GM23248 (cell line): ENCODE measurements at regions not wholly inside any gene's neighbourhood (a gene's known extent, or its start where the extent isn't known, plus 50 kb on each side); places are given as distances from the start of the nearest gene placed in this dataset.

ENCODE experiments used
- DNase-seq: peaks from one replicate; pipeline ENCODE4 v3.0.0-alpha.2; 2015
- H2AFZ ChIP-seq: fragments of 200-600 bp; sonication (generic); 2 replicates; pipeline ENCODE4 v1.6.1; 2016; ENCODE audit warnings: antibody characterized with exemption
- H3F3A ChIP-seq: fragments of 200-600 bp; sonication (generic); 2 replicates; pipeline ENCODE4 v1.6.1; 2016; ENCODE audit warnings: mild to moderate bottlenecking, antibody characterized with exemption, mixed run types; ENCODE audit not compliant: insufficient read depth
- H3K27ac ChIP-seq: fragments of 200-600 bp; sonication (generic); 2 replicates; pipeline ENCODE4 v1.5.1; 2016; ENCODE audit warnings: mild to moderate bottlenecking
- H3K27me3 ChIP-seq: fragments of 200-600 bp; sonication (generic); replicated peaks from 2 replicates; pipeline ENCODE4 v1.6.1; 2016; ENCODE audit warnings: mild to moderate bottlenecking; ENCODE audit not compliant: insufficient read depth
- H3K36me3 ChIP-seq: fragments of 200-600 bp; sonication (generic); 2 replicates; pipeline ENCODE4 v1.6.1; 2016; ENCODE audit warnings: low read depth, mild to moderate bottlenecking
- H3K4me1 ChIP-seq: fragments of 200-600 bp; sonication (generic); 2 replicates; pipeline ENCODE4 v1.6.1; 2016; ENCODE audit warnings: mild to moderate bottlenecking; ENCODE audit not compliant: insufficient read depth
- H3K4me2 ChIP-seq: fragments of 200-600 bp; sonication (generic); one replicate; pipeline ENCODE4 v1.6.1; 2016; ENCODE audit warnings: mild to moderate bottlenecking; ENCODE audit not compliant: unreplicated experiment
- H3K4me3 ChIP-seq: fragments of 200-600 bp; sonication (generic); 2 replicates; pipeline ENCODE4 v1.5.1; 2016; ENCODE audit warnings: mild to moderate bottlenecking
- H3K79me2 ChIP-seq: fragments of 200-600 bp; sonication (generic); 2 replicates; pipeline ENCODE4 v1.6.1; 2016; ENCODE audit warnings: mild to moderate bottlenecking; ENCODE audit not compliant: insufficient read depth
- H3K9ac ChIP-seq: fragments of 200-600 bp; sonication (generic); 2 replicates; pipeline ENCODE4 v1.6.1; 2016; ENCODE audit warnings: mild to moderate bottlenecking
- H3K9me2 ChIP-seq: fragments of 200-600 bp; sonication (generic); 2 replicates; pipeline ENCODE4 v1.6.1; 2016; ENCODE audit warnings: mixed run types, mild to moderate bottlenecking, moderate library complexity; ENCODE audit not compliant: insufficient read depth
- H3K9me3 ChIP-seq: fragments of 200-600 bp; sonication (generic); one replicate; pipeline ENCODE4 v1.6.1; 2017; ENCODE audit warnings: low read depth
- H4K20me1 ChIP-seq: fragments of 200-600 bp; sonication (generic); 2 replicates; pipeline ENCODE4 v1.6.0; 2016; ENCODE audit not compliant: insufficient read depth
- EZH2 ChIP-seq: fragments of 200-600 bp; sonication (generic); IDR thresholded peaks from 2 replicates; pipeline ENCODE4 v1.6.1; 2018; ENCODE audit warnings: antibody characterized with exemption, mild to moderate bottlenecking; ENCODE audit not compliant: insufficient read depth, poor library complexity, severe bottlenecking
- EZH2phosphoT487 ChIP-seq: fragments of 200-600 bp; sonication (generic); IDR thresholded peaks from 2 replicates; pipeline ENCODE4 v1.6.1; 2018; ENCODE audit warnings: antibody characterized with exemption, moderate library complexity, mild to moderate bottlenecking, low read depth; ENCODE audit not compliant: insufficient read depth
- WGBS, 2 experiments: methylation state at CpG; one replicate each; pipeline ENCODE4 v1.1.6; 2015 to 2017; ENCODE audit warnings: low lambda C conversion rate in 2 of 2, low coverage in 1 of 2; ENCODE audit errors: missing lambda C conversion rate in 2 of 2; 5-methylcytosine and 5-hydroxymethylcytosine counted together
- in situ Hi-C: fragments of 300-500 bp; cut with MboI; formaldehyde crosslinking; loops from 2 replicates; pipeline ENCODE4 v1.15.0; 2020

DNA sequence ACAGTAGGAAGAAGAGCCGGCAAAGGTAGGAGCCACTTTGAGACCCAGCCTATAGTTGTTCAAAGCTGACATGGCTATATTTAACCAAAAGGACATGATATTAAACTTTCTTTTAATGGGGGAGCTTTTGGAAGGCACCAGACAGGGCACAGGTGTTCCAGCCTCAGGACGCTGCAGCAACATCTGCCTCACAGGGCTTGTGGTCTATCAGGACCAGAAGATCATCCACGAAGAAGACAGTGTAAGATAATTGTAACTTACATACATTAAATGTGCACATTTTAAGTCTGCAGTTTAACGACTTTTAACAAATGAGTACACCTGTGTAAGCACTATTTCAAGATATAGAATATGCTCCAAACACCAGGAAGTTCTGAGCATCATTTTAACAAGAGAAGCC, 168.2 kb upstream of the PMEPA1 start:
- Histone ChIP-seq H3K79me2 (no peaks in the 10 kb centered on the region), H3K9ac (no peak overlapping the region), H3K36me3 (no peaks in the 10 kb centered on the region), H2AFZ (no peak overlapping the region), H3K27me3 (peaks cover 30% of the 10 kb centered on the region), H3K4me1 (peaks cover 6% of the 10 kb centered on the region), H3K9me3 (no peaks in the 10 kb centered on the region), H4K20me1 (no peaks in the 10 kb centered on the region), H3K4me3 (no peak overlapping the region), H3K4me2 (no peak overlapping the region), H3K27ac (no peak overlapping the region), H3F3A (peaks cover 3% of the 10 kb centered on the region; the same call in 1 of the 2 replicates), H3K9me2 (no peaks in the 10 kb centered on the region)
- in situ Hi-C loops, result no loop called here
- TF ChIP-seq EZH2phosphoT487, result no peak
- no peak for TF ChIP-seq EZH2
- no peak for DNase-seq
- WGBS, 2 experiments, result 80 to 86% methylated on average over 4 of the region's 4 CpGs

GRCh38 chr20:57877131-57877824, 167.5 kb upstream of the PMEPA1 start:
- peaks cover 30% of the 10 kb centered on the region for H3K27me3 ChIP-seq
- H3F3A ChIP-seq, result no peaks in the 10 kb centered on the region
- H3K4me3 ChIP-seq, result no peak overlapping the region
- H4K20me1 ChIP-seq, result no peaks in the 10 kb centered on the region
- no peak for DNase-seq
- H3K79me2 ChIP-seq, result no peaks in the 10 kb centered on the region
- H3K27ac ChIP-seq, result no peak overlapping the region
- H2AFZ ChIP-seq, result no peak overlapping the region
- H3K4me1 ChIP-seq, result peaks cover 5% of the 10 kb centered on the region
- in situ Hi-C loops, result no loop called here
- H3K4me2 ChIP-seq, result no peak overlapping the region
- no peaks in the 10 kb centered on the region for H3K36me3 ChIP-seq
- 82% methylated on average over 16 of the region's 16 CpGs for WGBS, 2 experiments
- H3K9me3 ChIP-seq, result no peaks in the 10 kb centered on the region
- TF ChIP-seq EZH2phosphoT487 (no peak), EZH2 (no peak)
- no peaks in the 10 kb centered on the region for H3K9me2 ChIP-seq
- H3K9ac ChIP-seq, result no peak overlapping the region

DNA sequence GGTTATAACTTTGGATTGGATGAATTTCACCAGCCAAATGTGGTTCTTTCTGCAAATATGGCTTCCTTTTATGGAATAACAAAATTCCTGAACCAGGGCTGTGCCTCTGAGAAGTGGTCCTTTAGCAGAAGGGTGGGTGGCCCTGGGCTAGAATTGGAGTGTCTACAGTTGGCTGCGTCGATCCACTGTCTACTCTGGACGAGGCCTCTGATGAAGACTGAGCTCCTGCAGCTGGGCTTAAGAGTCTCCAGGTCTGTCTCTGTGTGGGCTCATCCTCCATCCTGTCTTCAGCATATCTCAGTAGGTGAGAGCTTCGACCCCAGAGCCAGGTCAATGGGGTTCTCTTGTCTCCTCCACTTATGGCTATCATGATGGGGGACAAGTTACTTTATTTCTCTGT, 166.3 kb upstream of the PMEPA1 start:
- Histone ChIP-seq H3K4me1 (no peaks in the 10 kb centered on the region), H3K9me2 (no peaks in the 10 kb centered on the region), H3K79me2 (no peaks in the 10 kb centered on the region), H3K27me3 (peaks cover 30% of the 10 kb centered on the region), H3K9ac (no peak overlapping the region), H3F3A (no peaks in the 10 kb centered on the region), H2AFZ (no peak overlapping the region), H3K36me3 (no peaks in the 10 kb centered on the region), H3K4me3 (no peak overlapping the region), H3K27ac (no peak overlapping the region), H3K4me2 (no peak overlapping the region), H3K9me3 (no peaks in the 10 kb centered on the region), H4K20me1 (no peaks in the 10 kb centered on the region)
- 70 to 77% methylated on average over 4 of the region's 4 CpGs for WGBS, 2 experiments
- no peak for TF ChIP-seq EZH2phosphoT487
- no peak for TF ChIP-seq EZH2
- in situ Hi-C loops, result no loop called here
- DNase-seq, result no peak

DNA sequence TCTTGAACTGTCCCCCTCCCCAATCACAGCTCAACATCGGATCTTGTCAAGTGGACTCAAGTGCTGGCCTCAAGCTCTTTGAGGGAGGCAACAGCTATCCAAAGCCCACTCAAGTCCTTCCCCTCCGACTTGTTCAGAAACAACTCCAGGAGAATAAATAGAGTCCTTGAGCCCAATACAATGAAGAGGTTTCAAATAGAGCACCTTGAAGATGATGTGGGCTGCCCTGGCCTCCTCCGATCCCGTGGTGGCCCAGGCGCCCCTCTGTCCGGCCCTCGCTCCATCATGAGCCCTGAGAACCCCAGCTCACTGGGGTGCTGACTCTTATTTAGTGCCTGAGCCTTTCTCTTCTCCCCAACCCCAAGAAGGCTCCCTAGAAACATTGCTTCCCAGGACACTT, 164.3 kb upstream of the PMEPA1 start:
- in situ Hi-C loops, result no loop called here
- DNase-seq, result no peak
- Histone ChIP-seq H3K27me3 (peaks cover 32% of the 10 kb centered on the region), H3K4me1 (no peaks in the 10 kb centered on the region), H3K4me2 (no peak overlapping the region), H3K9ac (no peak overlapping the region), H4K20me1 (no peaks in the 10 kb centered on the region), H3K9me3 (no peaks in the 10 kb centered on the region), H3K79me2 (no peaks in the 10 kb centered on the region), H3F3A (no peaks in the 10 kb centered on the region), H3K4me3 (no peak overlapping the region), H3K27ac (no peak overlapping the region), H3K9me2 (no peaks in the 10 kb centered on the region), H3K36me3 (no peaks in the 10 kb centered on the region), H2AFZ (no peak overlapping the region)
- WGBS, 2 experiments, result 89 to 93% methylated on average over 7 of the region's 7 CpGs
- TF ChIP-seq EZH2phosphoT487, result no peak
- TF ChIP-seq EZH2, result no peak
